Neural crest cell (in vitro differentiated cells): ENCODE measurements at regions not wholly inside any gene's neighbourhood (a gene's known extent, or its start where the extent isn't known, plus 50 kb on each side); places are given as distances from the start of the nearest gene placed in this dataset.
"Not testable (repeated sequence)": the region's sequence is repeated elsewhere in the genome, so short reads cannot be mapped to it uniquely, and the experiment has no call there.

Source experiments
- DNase-seq: peaks from one replicate; pipeline ENCODE4 v3.0.0; 2021; ENCODE audit warnings: low read depth, mixed read lengths, low spot score
- H3K27ac Mint-ChIP-seq: one replicate; pipeline ENCODE4 v1.8.0; 2021; ENCODE audit warnings: mild to moderate bottlenecking, mixed read lengths; ENCODE audit not compliant: unreplicated experiment
- H3K27me3 Mint-ChIP-seq: 2 replicates; pipeline ENCODE4 v1.8.0; 2021; ENCODE audit warnings: low read depth, mild to moderate bottlenecking, mixed read lengths
- H3K36me3 Mint-ChIP-seq: 2 replicates; pipeline ENCODE4 v1.8.0; 2021; ENCODE audit warnings: low read depth, mild to moderate bottlenecking, mixed read lengths
- H3K4me1 Mint-ChIP-seq: 2 replicates; pipeline ENCODE4 v1.8.0; 2021; ENCODE audit warnings: mixed read lengths
- H3K4me3 Mint-ChIP-seq: one replicate; pipeline ENCODE4 v1.8.0; 2021; ENCODE audit warnings: mild to moderate bottlenecking, mixed read lengths
- H3K9me3 Mint-ChIP-seq: 2 replicates; pipeline ENCODE4 v1.8.0; 2021; ENCODE audit warnings: mixed read lengths
- CTCF ChIP-seq: fragments of 200-600 bp; sonication (generic); conservative IDR thresholded peaks from 2 replicates; pipeline ENCODE4 v1.5.0; 2021; ENCODE audit warnings: antibody characterized with exemption, mild to moderate bottlenecking

- no peak for TF ChIP-seq CTCF
- DNase-seq = no peak
- Mint-ChIP-seq H3K9me3 (no peaks in the 10 kb centered on the region), H3K36me3 (no peaks in the 10 kb centered on the region), H3K27ac (no peak overlapping the region), H3K4me1 (no peaks in the 10 kb centered on the region), H3K27me3 (no peaks in the 10 kb centered on the region), H3K4me3 (no peak overlapping the region)
These were observed 92.4 kb upstream of the NOX4 start for GRCh38 chr11:89583580-89583979.

- not testable (repeated sequence) for H3K36me3 Mint-ChIP-seq, H3K4me1 Mint-ChIP-seq
These were observed 93.9 kb upstream of the NOX4 start for GRCh38 chr11:89585046-89585445.

GRCh38 chr11:89585471-89585870 lies 94.3 kb upstream of the NOX4 start:
- not testable (repeated sequence) for H3K36me3 Mint-ChIP-seq, H3K9me3 Mint-ChIP-seq, H3K27me3 Mint-ChIP-seq, DNase-seq, H3K27ac Mint-ChIP-seq, H3K4me3 Mint-ChIP-seq, H3K4me1 Mint-ChIP-seq

More at GRCh38 chr11:89585046-89585445, 93.9 kb upstream of the NOX4 start:
- H3K27ac Mint-ChIP-seq, H3K27me3 Mint-ChIP-seq, DNase-seq, H3K9me3 Mint-ChIP-seq, H3K4me3 Mint-ChIP-seq: not testable (repeated sequence)

GRCh38 chr11:89589413-89589812 lies 98.2 kb upstream of the NOX4 start:
- not testable (repeated sequence) for H3K9me3 Mint-ChIP-seq, H3K36me3 Mint-ChIP-seq, H3K27ac Mint-ChIP-seq, H3K27me3 Mint-ChIP-seq, DNase-seq, H3K4me1 Mint-ChIP-seq, H3K4me3 Mint-ChIP-seq

- H3K4me1 Mint-ChIP-seq, H3K9me3 Mint-ChIP-seq, H3K4me3 Mint-ChIP-seq, H3K36me3 Mint-ChIP-seq, DNase-seq, H3K27ac Mint-ChIP-seq, H3K27me3 Mint-ChIP-seq: not testable (repeated sequence)
These were observed 98.9 kb upstream of the NOX4 start for GRCh38 chr11:89590008-89590632.

GRCh38 chr11:89601263-89601662 lies 108.8 kb upstream of the TRIM77 start:
- not testable (repeated sequence) for H3K9me3 Mint-ChIP-seq, H3K4me3 Mint-ChIP-seq, H3K4me1 Mint-ChIP-seq, H3K27me3 Mint-ChIP-seq, H3K27ac Mint-ChIP-seq, H3K36me3 Mint-ChIP-seq, DNase-seq

GRCh38 chr11:89604281-89604680 lies 105.8 kb upstream of the TRIM77 start:
- Mint-ChIP-seq H3K36me3 (peaks cover 3% of the 10 kb centered on the region), H3K27me3 (no peaks in the 10 kb centered on the region), H3K27ac (no peak overlapping the region), H3K4me3 (no peak overlapping the region), H3K9me3 (peaks cover 6% of the 10 kb centered on the region), H3K4me1 (no peaks in the 10 kb centered on the region)
- DNase-seq = no peak
- TF ChIP-seq CTCF = no peak

- H3K4me1 Mint-ChIP-seq, H3K4me3 Mint-ChIP-seq, H3K27ac Mint-ChIP-seq, H3K27me3 Mint-ChIP-seq, H3K36me3 Mint-ChIP-seq, H3K9me3 Mint-ChIP-seq, DNase-seq: not testable (repeated sequence)
These were observed 103.3 kb upstream of the TRIM77 start for GRCh38 chr11:89606845-89607244.

- H3K36me3 Mint-ChIP-seq, H3K27me3 Mint-ChIP-seq, H3K9me3 Mint-ChIP-seq, H3K4me1 Mint-ChIP-seq, H3K4me3 Mint-ChIP-seq, H3K27ac Mint-ChIP-seq, DNase-seq: not testable (repeated sequence)
These were observed 102.6 kb upstream of the TRIM77 start for GRCh38 chr11:89607497-89607896.
